Tibial nerve (tissue), 4 donors: ENCODE measurements at regions not wholly inside any gene's neighbourhood (a gene's known extent, or its start where the extent isn't known, plus 50 kb on each side); places are given as distances from the start of the nearest gene placed in this dataset.

Experiments
- DNase-seq, 2 donors: peaks; one replicate each; pipeline ENCODE4 v3.0.0-alpha.2; 2019; ENCODE audit warnings: low spot score in 2 of 2
- H3K27ac ChIP-seq, 4 donors: fragments of 200-600 bp; sonication (generic) in 3 of 4; one replicate each; pipeline ENCODE4 v1.5.1; 2017 to 2019; ENCODE audit warnings: mild to moderate bottlenecking in 1 of 4
- H3K27me3 ChIP-seq, 2 donors: fragments of 200-600 bp; sonication (generic) in 1 of 2; one replicate each; pipeline versions ENCODE4 v1.5.1 to v1.6.0; 2017 to 2019
- H3K36me3 ChIP-seq, 3 donors: fragments of 200-600 bp; sonication (generic); one replicate each; pipeline ENCODE4 v1.5.1; 2018 to 2019
- H3K4me1 ChIP-seq, 4 donors: fragments of 200-600 bp; sonication (generic) in 3 of 4; one replicate each; pipeline ENCODE4 v1.5.1; 2017 to 2019
- H3K4me3 ChIP-seq, 4 donors: fragments of 200-600 bp; sonication (generic) in 3 of 4; one replicate each; pipeline ENCODE4 v1.5.1; 2017 to 2019; ENCODE audit warnings: mild to moderate bottlenecking in 1 of 4, moderate library complexity in 1 of 4
- H3K9me3 ChIP-seq, 4 donors: fragments of 200-600 bp; sonication (generic) in 3 of 4; one replicate each; pipeline ENCODE4 v1.5.1; 2017 to 2019
- CTCF ChIP-seq, 5 experiments: fragments of 200-600 bp in 3 of 5; fragments of 450-650 bp in 2 of 5; sonication (generic) in 3 of 5; IDR thresholded peaks; one replicate each; pipeline ENCODE4 v1.5.1; 2016 to 2019; ENCODE audit warnings: antibody characterized with exemption in 5 of 5, mild to moderate bottlenecking in 3 of 5, moderate library complexity in 2 of 5
- EP300 ChIP-seq, 2 donors: sonication (generic); formaldehyde crosslinking; IDR thresholded peaks; one replicate each; pipeline ENCODE4 v1.6.1; 2017; ENCODE audit warnings: antibody characterized with exemption in 2 of 2, mild to moderate bottlenecking in 1 of 2
- POLR2A ChIP-seq, 2 donors: fragments of 450-650 bp; IDR thresholded peaks; one replicate each; pipeline ENCODE4 v1.6.1; 2017; ENCODE audit warnings: antibody characterized with exemption in 2 of 2, mild to moderate bottlenecking in 2 of 2, moderate library complexity in 2 of 2
- WGBS, 2 donors: methylation state at CpG; one replicate each; pipeline ENCODE4 v1.1.5; 2018; 5-methylcytosine and 5-hydroxymethylcytosine counted together

DNA sequence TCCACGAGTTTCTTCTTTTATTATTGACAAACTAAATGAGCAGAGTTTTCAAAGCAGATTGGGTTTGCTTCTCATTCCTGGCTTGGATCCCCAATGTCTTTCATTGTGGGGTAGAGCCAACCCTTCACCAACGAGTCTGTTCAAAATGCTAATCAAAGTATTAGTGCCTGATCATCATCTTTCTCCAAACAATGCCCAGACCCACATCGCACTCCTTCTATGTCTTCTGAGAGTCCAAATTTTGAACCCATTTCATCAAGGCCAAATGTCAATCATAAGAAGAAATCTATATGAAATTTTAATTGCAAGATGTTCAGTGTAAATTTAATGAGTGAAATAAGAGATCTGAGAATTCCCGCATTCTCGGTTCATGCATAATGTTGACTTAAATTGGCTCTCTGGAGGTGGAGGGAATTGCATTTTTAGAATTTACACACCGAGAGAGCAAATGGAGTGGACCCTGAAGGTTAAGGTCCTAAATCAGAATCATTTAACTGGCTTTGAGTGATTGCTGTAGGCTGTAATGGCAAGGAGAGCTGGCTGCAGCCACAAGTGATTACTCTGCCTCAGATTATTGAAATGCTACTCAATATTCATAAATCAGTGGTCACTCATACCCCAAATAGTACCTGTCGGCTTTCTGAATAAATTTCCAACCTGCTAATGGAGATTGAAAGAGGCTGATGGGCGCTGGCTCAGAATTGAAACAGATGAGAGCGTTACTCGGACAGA lies 602.9 kb downstream of the TYW1 start:
- Histone ChIP-seq H3K9me3 (no peaks in the 10 kb centered on the region), H3K36me3 (no peaks in the 10 kb centered on the region), H3K27ac (no peak overlapping the region), H3K4me1 (no peaks in the 10 kb centered on the region), H3K27me3 (no peaks in the 10 kb centered on the region), H3K4me3 (no peak overlapping the region)
- WGBS, 2 donors = 87 to 90% methylated on average over 10 of the region's 10 CpGs
- TF ChIP-seq EP300 (IDR thresholded peaks at IDR 0.05) = no peak
- no peak for DNase-seq

GRCh38 chr7:67602246-67602887 lies 605.7 kb downstream of the TYW1 start:
- H3K4me3 ChIP-seq = no peak overlapping the region
- DNase-seq = no peak
- 82 to 87% methylated on average over 12 of the region's 12 CpGs for WGBS, 2 donors
- no peaks in the 10 kb centered on the region for H3K4me1 ChIP-seq
- H3K9me3 ChIP-seq = peaks cover 0 to 10% (median 2%) of the 10 kb centered on the region in 4 donors
- no peaks in the 10 kb centered on the region for H3K36me3 ChIP-seq
- H3K27me3 ChIP-seq = no peaks in the 10 kb centered on the region
- no peak overlapping the region for H3K27ac ChIP-seq
- no peak for TF ChIP-seq POLR2A (IDR thresholded peaks at IDR 0.05)
- no peak for TF ChIP-seq EP300 (IDR thresholded peaks at IDR 0.05)
- TF ChIP-seq CTCF (IDR thresholded peaks at IDR 0.05) = no peak

DNA sequence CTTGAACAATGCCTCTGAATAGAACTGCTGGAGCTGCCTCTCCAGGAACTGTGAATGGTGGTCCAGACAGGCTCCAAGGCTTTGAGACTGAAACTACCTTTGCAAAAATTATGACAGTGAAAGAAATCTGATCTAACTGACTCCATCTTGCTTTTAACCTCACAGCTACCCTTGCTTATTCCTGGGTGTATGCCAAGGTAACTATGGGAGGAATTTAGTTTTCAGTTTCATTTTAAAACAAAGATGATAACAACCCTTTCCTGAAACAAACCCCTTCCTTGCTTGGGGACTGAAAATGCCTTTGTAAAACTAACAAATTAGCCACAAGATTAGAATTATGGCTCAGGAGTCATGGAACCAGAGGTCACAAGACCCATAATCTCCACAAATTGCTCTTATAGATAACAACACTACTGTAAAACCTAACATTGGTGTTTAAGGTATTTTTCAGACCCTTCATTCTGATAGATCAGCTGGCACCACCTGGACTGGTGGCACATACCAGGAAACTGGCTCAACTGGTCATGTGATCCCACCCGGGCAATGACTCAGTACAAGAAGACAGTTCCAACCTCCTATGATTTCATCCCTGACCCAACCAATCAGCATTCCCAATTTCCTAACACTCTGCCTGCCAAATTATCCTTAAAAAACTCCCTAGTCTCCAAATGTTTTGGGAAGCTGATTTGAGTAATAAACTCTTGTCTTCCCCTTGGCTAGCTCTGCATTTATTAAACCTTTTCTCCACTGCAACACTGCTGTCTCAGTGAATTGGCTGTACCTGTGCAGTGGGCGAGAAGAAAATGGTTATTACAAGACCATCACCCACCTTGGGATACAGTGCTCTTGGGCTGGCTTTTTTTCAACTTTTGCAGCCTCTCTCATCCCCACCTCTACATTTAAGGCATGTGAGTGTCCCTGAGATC lies 608.1 kb downstream of the TYW1 start:
- TF ChIP-seq POLR2A (IDR thresholded peaks at IDR 0.05) = no peak
- no peak for TF ChIP-seq EP300 (IDR thresholded peaks at IDR 0.05)
- TF ChIP-seq CTCF (IDR thresholded peaks at IDR 0.05) = no peak
- Histone ChIP-seq H3K4me3 (no peak overlapping the region), H3K27me3 (no peaks in the 10 kb centered on the region), H3K27ac (no peak overlapping the region), H3K9me3 (peaks cover 0 to 10% (median 2%) of the 10 kb centered on the region in 4 donors), H3K4me1 (no peaks in the 10 kb centered on the region), H3K36me3 (no peaks in the 10 kb centered on the region)
- 74 to 88% methylated on average over 2 of the region's 2 CpGs for WGBS, 2 donors
- no peak for DNase-seq

DNA sequence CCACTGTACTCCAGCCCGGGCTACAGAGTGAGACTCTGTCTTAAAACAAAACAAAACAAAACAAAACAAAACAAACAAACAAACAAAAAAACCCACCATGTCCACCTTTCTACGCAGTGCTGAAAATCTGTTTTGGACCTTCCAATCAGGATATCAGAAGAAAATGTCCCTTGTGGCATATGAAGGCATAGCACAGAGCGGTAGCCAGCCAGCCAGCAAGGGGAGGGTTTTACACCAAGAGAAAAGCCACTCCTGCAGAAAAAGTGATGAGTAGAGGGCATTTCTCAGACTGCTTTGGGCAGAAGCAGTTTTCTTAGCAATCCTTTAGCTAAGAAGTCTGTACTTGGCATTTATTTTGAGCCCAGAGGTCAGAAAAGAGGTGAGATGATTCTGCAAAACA lies 612.2 kb downstream of the TYW1 start:
- 92 to 93% methylated on average over 3 of the region's 3 CpGs for WGBS, 2 donors
- H3K4me3 ChIP-seq = no peak overlapping the region
- TF ChIP-seq CTCF (IDR thresholded peaks at IDR 0.05) = no peak

GRCh38 chr7:67610897-67611296 lies 614.3 kb downstream of the TYW1 start:
- no peak for DNase-seq
- Histone ChIP-seq H3K27me3 (no peaks in the 10 kb centered on the region), H3K4me3 (no peak overlapping the region), H3K4me1 (no peaks in the 10 kb centered on the region), H3K27ac (no peak overlapping the region), H3K36me3 (no peaks in the 10 kb centered on the region), H3K9me3 (peaks cover 0 to 15% (median 0%) of the 10 kb centered on the region in 4 donors)
- TF ChIP-seq CTCF (IDR thresholded peaks at IDR 0.05) (no peak), EP300 (IDR thresholded peaks at IDR 0.05) (no peak), POLR2A (IDR thresholded peaks at IDR 0.05) (no peak)
- WGBS, 2 donors = 67 to 72% methylated on average over 6 of the region's 6 CpGs

More for the DNA sequence above, 612.2 kb downstream of the TYW1 start:
- H3K9me3 ChIP-seq = peaks cover 0 to 25% (median 2%) of the 10 kb centered on the region in 4 donors
- H3K27me3 ChIP-seq = no peaks in the 10 kb centered on the region
- no peak overlapping the region for H3K27ac ChIP-seq
- no peak for DNase-seq
- no peaks in the 10 kb centered on the region for H3K36me3 ChIP-seq
- no peaks in the 10 kb centered on the region for H3K4me1 ChIP-seq
